ENCODE measurements at regions not wholly inside any gene's neighbourhood (a gene's known extent, or its start where the extent isn't known, plus 50 kb on each side); places are given as distances from the start of the nearest gene placed in this dataset.
A peak's percentile ranks its signal among the peaks of the same experiment; 100 is the strongest.
"Not testable (repeated sequence)": the region's sequence is repeated elsewhere in the genome, so short reads cannot be mapped to it uniquely, and the experiment has no call there.

DNA sequence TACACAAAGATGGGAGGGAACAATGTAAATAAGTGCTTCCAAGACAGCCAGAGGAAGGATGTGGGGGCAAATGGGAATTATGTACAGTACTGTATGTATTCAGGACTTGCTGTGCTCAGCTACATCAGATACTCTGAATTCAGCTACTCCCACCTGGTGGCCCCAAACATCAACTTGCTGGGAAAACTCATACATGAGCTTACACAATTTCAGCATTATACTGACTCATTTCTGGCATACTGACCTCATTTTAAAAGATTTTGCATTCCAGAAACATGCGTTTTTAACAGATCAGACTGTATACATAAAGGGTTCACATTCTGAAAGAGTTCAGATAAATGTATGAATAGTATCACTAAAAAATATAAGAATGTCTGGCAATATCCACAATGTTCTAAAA, 59.7 kb downstream of the GPX5 start:
- no peak for DNase-seq

DNA sequence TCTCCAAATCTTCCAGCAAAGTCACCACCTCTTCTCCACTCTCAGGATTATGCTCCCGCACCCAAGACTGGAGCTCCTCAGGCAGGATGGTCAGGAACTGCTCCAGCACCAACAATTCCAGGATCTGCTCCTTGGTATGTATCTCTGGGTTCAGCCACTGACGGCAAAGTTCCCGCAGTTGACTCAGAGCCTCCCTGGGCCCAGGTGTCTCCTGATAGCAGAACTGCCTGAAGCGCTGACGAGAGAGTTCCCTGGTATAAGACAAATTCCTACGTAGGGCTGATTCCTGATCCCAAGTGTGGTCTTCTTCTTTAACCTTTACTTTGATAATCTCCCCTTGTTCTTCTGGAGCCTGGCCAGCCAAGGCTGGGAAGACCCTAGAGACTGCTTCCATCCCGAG, 60.6 kb downstream of the GPX5 start:
- no peak for DNase-seq

DNA sequence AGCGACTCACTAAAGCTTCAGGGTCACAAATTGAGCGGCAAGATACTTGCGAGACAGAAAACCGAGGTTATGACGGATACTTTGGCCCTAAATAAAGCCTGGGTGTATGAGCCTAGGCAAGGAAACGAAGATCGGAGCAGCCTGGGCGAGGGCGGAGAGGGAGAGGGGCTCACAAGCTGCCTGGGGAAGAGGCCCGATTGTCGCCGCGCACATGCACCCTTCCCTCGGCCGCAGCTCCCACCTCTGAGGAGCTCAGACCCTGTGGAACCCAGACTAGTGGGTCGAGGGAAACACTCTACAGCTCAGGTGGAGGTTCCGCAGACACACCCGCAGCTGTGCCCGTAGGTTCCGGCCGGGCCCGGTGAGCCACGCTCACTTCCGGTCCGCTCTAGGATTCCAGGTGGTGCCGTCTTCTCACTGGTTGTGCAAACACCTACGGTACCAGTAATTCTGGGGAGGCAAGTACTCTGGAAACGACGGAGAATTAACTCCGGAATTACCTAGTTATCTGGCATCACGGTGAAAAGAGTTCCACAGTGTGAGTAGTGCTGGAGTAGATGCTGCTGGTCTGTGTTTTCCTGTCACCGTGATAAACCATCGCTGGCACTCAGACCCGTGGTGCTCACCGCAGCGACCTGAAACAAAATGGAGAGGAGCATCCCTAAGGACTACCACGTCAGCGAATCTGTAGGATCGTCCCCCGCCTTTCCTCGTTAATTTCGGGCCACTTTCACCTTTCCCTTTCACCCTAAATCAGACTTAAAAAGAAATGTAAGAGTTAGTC, 61.5 kb downstream of the GPX5 start:
- peak; percentile 80 for DNase-seq

DNA sequence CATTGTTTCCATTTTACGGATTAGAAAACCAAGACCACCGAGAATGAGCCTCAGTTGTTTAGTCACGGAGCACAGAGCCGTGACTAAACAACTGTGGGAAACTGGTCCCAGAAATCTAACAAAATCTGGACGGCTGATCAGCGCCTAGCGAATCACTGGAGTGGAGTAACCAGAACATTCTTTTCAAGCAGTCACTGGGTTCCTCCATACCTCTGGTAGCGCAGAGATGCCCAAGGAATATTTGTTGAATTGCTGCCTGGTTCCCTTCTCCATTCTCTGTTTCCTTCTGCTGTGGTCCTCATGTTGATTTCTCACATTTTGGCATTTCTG, 62.0 kb downstream of the GPX5 start:
- DNase-seq: no peak

DNA sequence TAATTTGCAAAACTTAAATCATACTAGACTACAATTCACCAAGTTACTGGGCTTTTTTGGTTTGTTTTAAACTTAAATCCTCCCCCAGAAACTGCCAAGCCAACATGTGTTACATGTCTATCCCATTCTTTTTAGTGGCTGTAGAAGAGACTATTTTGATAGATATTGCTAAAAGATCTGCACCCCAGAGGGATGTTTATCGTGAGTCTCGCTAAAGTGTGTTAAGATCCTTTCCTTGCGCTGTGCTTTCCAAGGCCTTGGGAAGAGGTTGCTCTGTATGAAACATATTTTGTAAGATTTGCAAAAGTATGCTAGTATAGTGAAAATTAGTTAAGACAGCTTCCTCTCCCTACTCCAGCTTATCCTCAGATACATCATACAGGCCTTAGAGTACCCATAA, 63.0 kb downstream of the GPX5 start:
- DNase-seq: no peak

DNA sequence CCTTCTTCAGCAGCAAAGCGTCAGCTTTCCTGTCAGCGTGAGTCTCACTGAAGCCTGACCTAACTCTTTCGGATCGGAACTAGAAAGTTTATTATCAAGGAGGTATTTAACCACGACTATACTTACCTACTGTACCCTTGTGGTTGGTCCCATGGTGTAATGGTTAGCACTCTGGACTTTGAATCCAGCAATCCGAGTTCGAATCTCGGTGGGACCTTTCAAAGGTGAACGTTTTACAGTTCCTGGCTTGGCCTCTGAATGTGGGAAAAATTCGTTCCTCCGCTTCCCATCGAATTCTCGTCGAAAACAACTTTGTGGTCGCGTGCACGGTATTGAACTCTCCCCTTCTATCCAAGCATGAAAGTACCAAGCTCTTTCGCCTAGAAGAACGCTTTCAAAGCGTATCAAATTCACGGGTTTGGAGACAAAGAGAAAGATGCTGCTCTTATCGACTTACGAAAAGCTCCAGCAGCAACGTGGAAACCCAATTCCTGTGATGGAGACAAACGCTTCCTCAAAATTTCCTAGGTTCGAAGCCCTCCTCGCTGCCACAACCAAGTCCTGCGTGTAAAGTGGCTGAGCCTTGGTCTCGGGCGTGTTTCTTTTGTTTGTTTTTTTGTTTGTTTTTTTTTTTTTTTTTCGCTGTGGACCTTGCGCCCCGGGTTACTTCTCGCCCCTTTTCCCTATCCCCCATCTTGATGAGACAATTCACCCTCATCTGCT, 63.7 kb downstream of the GPX5 start:
- peak; percentile 88 for DNase-seq

DNA sequence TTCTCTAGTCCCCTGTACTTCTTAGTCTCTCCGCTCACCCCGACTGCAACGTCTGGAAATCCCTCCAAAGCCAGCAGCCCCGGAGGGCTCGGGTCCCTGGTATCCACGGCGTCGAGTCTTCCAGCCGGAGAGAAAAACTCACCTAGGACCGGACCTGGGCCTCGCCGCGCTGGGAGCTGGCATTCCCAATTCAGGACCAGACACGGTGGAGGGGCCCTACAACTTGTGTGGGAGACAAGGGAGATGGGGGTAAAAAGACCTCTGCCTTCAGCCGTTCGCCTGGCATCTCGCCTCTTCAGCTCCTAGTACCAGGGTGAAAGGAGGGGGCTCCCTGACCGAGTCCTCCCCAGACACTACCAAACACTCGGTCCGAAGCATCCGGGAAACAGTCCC, 64.3 kb downstream of the GPX5 start:
- no peak for DNase-seq

DNA sequence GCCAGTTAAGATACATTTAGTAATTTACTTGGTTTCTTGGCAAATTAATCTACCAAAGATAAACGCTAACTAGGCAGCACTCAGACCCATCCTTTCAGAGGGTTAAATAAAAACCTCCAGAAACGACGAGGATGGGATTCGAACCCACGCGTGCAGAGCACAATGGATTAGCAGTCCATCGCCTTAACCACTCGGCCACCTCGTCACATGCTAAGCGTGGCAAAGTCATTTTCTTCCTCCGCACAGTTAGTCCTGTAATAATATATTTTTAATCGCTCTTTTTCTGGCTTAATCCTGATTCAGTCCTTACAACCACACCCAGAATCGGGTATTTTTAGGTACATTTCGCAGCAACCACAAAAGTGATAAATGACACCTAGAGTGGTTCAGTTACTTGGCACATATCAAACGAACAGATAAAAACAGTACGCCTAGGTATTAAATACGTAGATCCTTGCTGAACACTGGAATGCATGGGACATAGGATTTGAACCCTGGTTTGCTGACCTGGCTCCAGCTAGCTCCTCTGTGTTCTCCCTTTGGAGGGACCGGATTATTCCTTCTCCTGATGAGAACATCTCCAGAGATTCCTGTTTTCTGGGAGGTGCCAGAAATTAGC, 71.6 kb downstream of the GPX5 start:
- peak; percentile 84 for DNase-seq

DNA sequence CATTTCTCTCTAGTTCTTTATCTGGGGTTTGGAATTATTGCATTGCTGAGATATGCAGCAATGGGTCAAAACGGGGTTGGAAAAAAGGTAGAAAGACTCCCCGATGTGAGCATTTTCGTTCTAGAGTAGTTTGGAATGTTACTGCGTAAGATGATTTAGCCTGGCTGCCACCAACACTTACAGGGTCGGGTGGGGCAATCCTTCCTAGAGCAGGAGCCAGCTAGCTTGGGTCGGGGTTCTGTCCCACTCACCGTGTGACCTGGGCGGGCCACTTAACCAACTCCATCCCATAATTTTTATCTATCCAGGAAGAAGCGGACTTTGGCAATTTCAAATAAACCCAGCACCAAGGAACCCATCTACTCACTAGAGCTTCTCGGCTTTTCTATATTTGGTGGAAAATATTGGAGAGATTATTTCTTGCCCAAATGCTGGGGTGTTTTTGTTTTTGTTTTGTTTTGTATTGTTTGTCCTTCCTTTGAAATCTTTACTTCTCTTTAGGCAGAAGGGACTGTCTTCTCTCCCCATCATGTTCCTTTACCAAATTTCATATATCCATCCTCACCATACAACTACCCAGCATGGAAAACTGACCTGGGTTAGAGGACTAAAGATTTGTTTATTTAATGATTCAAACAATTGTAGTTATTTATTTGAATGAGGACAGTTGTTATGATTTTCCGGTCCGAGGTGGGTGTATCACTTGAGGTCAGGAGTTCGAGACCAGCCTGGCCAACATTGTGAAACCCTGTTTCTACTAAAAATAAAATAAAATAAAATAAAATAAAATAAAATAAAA, 72.4 kb downstream of the GPX5 start:
- peak; percentile 58 for DNase-seq

DNA sequence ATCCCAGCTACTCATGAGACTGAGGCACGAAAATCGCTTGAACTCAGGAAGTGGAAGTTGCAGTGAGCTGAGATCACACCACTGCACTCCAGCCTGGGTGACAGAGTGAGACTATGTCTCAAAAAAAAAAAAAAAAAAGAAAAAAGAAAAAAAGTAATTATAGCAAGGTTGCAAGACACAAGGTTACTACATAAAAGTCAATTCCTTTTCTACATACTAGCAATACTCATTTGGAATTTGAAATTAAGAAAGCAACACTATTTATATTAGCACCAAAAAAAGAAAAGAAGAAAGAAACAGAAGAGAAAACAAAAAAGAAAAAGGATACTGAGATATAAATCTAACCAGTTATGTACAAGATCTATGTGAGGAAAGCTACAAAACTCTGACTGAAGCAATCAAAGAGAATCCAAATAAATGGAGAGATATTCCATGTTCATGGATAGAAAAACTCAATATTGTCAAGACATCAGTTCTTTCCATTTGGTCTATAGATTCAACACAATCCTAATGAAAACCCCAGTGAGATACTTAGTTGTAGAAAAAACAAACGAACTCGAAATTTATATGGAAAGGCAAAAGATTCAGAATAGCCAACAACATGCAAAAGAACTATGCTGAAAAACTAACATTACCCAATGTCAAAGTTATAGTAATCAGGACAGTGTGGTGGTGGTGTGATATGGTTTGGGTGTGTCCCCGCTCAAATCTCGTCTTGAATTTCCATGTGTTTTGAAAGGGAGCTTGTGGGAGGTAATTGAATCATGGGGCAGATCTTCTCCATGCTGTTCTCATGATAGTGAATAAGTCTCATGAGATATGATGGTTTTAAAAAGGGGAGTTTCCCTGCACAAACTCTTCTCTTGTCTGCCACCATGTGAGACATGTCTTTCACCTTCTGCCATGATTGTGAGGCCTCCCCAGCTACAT, 73.3 kb downstream of the GPX5 start:
- DNase-seq: no peak

DNA sequence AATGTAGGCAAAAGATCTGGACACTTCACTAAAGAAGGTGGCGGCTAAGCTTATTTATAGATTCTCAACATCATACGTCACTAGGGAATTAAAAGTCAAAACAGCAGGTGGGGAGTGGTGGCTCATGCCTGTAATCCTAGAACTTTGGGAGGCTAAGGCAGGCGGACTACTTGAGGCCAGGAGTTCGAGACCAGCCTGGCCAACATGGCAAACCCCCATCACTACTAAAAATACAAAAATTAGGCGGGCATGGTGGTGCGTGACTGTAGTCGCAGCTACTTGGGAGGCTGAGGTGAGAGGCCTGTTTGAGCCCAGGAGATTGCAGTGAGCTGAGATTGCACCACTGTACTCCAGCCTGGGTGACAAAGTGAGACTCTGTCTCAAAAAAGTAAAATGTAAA, 74.6 kb downstream of the GPX5 start:
- no peak for DNase-seq

DNA sequence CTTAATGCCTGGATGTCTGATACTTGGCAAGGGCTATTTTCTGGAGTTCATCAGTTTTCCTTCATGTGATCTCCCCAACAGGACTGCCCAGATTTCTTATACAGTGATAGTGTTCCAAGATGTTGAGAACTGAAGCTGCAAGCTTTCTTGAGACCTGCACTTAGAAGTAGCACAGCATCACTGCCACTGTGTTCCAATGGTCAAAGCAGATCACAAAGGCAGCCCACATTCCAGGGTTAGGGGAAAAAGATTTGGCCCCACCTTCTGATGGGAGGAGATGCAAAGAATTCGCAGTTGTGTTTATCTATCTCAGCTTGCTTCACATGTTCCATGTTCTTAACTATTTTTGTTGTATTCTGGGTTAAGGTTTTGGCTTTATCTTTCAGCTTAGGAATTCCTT, 78.2 kb downstream of the GPX5 start:
- DNase-seq: no peak

DNA sequence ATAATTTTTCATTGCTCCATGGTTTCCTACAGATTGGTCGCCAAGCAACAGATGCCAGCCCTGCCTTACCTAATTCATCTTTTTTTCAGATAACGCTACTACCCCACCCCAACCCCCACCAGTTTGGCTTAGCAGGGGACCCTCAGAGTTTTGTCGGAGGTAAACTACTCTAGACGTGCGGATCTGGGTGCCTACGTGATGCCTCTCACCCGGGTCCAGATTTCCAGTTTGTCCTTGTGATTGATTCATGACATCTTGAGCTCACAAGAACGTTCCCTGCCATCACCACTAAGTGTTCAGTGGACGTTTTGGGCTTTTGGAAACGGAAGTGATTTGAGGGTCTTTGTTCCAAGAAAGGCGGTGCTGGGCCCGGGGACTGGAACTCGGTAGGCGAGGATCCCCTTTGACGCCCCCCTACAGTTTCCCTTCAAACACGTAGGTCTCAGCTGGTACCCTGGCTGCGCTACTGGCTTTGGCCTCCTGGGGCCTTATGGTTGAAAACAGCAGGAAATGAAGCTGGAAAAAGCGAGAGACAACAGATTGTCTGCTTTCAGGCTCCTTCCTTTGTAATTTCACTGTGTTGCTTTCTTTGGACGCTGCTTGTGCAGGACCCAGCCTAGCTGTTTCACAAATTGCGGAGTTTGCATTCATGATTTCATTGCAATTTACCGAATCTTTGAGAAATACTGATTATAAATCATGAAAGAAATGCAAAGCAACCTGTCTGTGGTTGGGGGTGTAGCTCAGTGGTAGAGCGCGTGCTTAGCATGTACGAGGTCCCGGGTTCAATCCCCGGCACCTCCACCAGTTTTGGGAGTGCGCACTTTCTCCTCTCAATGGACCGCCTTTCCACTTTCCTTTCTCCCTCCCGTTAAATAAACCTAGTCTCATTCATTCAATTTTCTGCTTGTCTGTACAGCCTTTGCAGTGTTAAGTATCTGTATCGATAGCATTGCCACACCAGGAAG, 81.0 kb downstream of the GPX5 start:
- peak; percentile 96 for DNase-seq

DNA sequence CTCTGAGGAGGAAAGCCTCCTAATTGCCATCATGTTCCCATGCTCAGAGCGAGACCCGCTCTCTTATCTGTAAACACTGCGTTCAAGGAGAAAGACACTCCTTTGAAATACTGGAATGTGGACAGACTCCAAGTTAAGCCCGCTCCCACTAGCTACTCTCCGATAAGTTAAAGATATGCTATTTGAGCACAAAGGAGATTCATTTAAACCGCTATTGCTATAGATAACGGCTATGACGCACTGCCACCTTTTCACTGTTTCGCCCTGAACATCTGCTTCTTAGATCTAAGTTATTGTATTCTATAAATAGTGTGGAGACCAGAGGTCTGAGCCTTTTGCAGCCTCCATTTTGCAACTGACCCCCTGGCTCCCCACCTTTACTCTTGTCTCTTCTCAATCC, 82.3 kb downstream of the GPX5 start:
- DNase-seq: no peak

DNA sequence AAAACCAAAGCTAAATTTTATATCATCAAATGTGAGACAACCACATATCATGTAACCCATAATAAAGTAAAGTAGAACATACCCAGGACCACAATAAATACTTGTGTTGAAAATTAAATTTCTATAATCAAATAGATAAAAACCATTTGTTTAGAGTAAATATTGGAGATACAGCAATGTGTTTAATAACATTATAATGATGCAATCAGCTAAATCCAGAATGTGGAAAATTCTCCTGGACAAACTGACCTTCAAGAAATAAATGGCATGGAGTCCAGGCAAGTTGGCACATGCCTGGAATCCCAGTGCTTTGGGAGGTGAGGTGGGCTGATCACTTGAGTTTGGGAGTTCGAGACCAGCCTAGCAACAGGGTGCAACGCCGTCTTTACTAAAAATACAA, 84.0 kb downstream of the GPX5 start:
- no peak for DNase-seq

DNA sequence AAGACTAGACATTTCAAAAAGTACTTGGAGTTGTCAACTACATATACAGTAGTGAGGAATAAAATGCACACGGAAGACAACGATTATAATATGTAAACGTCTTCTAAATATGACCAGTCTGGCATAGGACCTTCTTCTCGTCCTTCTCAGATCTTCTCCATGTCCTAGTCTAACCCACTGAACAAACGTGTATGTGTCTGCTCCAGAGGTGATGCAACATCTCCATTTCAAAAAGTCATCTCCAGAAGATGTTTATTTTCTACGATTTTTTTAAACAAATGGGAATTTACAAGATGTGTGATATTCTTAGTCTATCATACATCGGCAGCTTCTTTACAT, 89.9 kb downstream of the GPX5 start:
- DNase-seq: no peak

DNA sequence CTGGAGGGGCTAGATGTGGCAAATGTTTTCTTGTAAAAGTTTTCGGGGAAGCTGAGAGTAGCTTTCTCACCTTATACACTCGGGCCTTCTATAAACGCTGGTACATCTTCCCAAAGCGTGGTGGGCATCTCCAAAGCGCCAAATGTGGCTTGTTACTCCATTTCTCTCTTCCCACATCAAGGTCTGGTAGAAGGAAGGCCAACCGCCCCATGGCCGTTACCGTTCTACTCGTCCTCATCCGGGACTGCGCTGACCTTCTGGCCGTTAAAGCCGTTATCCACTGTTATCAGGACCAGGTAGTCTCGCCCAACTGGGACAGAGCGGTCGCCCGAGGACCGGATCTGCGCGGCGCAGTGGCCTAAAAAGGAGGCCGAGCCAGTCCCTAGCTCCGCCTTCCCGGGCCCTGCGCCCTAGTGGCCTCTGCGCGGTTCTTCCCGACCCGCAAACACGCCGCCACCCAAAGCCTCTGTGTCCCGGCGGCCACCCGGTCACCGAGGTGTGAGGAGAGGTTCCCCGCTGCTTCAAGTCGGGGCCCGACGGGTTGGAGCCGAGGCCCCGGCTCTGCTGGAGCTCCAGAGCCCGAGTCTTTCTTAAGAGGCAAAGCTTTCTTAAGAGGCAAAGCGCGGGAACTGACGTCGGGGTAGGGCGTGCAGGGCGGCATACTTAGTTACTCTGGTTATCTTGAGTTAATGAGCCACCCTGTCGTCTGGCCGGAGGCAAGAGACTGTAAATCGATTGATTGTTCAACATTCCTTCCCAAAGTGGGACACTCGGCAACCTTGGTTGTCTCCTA, 90.5 kb downstream of the GPX5 start:
- DNase-seq: no peak

DNA sequence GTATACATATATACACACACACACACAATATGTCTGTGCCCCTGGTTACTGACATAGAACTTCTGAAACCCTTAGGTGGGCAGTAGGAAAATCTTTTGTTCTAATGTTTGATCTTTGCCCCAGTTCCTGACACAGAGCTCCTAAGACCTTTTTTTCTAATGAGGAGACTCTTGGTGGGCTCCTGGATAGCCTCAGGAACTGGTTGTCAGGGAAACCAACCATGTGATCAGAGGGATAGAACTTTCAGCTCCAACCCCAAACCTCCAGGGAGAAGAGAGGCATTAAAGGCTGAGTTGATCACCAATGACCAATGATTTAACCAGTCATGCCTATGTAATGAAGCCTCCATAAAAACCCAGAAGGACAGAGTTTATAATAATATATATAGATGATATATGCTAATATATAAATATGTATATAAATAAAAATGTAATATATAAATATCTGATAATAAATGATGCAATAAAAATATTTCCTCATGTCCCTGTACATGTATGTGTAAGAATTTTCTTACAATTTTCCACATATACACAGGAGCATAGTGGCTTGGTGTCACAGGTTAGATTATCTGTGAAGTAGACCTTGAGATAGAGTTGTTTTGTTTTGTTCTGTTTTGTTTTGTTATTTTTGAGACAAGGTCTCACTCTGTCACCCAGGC, 93.3 kb downstream of the GPX5 start:
- DNase-seq: no peak

DNA sequence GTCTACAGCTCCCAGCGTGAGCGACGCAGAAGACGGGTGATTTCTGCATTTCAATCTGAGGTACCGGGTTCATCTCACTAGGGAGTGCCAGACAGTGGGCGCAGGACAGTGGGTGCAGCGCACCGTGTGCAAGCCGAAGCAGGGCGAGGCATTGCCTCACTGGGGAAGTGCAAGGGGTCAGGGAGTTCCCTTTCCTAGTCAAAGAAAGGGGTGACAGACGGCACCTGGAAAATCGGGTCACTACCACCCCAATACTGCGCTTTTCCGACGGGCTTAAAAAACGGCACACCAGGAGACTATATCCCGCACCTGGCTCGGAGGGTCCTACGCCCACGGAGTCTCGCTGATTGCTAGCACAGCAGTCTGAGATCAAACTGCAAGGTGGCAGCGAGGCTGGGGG, 95.6 kb downstream of the GPX5 start:
- DNase-seq: not testable (repeated sequence)

DNA sequence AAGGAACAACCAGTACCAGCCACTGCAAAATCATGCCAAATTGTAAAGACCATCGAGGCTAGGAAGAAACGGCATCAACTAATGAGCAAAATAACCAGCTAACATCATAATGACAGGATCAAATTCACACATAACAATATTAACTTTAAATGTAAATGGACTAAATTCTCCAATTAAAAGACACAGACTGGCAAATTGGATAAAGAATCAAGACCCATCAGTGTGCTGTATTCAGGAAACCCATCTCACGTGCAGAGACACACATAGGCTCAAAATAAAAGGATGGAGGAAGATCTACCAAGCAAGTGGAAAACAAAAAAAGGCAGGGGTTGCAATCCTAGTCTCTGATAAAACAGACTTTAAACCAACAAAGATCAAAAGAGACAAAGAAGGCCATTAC, 97.6 kb downstream of the GPX5 start:
- DNase-seq: not testable (repeated sequence)
